SHP77 (cell line): ENCODE measurements at regions not wholly inside any gene's neighbourhood (a gene's known extent, or its start where the extent isn't known, plus 50 kb on each side); places are given as distances from the start of the nearest gene placed in this dataset.

Source experiments
- DNase-seq, 2 experiments: peaks; one replicate each; lab custom pipeline; 2025; lab: John Stamatoyannopoulos, UW

DNA sequence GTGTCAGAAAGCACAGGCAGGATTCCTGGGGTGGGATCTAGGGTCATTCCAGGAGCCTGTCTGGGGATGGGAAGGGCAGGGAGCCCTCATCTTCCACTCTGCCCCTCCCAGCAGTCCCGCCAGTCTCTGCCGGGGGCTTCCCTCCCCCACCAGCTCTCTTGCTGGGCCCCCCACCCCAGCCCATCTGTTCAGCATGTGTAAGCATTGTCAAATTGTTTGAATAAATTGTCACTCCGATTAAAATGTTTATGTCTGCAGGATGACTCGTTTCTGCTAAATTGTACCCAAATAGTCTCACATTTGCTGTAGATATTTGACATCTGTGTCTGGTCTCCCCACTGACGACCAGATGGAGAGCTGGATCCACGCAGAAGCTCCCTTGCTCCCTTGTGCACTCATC, 257.6 kb downstream of the ANKRD60 start:
- DNase-seq: no peak

DNA sequence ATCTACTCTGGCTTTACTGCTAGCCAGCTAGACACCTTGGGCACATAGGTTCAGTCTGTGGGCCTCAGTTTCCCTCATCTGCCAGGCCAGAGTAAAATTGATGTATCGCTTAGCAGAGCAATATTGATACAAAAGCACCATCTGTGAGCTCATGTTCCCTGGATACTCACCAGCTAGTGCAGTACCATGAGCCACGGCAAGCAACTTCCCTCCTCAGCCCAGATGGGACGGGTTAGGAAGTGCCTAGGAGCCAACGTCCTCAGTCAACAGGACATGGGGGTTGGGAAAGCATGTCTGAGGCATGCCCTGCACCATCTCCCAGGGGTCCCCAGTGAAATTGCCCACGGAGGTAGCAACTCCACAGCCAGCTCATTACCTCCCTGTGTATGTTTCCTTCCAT, 258.3 kb downstream of the ANKRD60 start:
- DNase-seq: no peak

GRCh38 chr20:57968120-57968519, 258.3 kb upstream of the PMEPA1 start:
- no peak for DNase-seq

DNA sequence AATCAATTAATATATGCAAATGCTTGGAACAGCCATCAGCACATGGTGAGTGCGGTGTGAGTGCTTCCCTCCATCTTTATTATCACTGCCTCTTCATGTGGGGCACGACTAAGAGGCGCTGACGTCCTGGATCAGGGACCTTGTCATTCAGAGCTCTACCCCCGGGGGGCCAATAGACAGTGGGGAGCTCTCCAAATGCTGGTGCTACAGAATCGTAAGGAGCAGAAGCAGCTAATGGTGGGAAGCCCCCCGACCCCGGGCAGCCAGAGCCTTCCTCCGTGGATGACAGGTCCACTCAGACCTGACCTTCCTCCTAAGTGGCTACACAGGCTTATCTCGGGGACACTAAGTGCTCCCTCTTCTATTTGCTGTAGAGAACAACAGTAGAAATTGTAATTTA, 257.5 kb upstream of the PMEPA1 start:
- no peak for DNase-seq

DNA sequence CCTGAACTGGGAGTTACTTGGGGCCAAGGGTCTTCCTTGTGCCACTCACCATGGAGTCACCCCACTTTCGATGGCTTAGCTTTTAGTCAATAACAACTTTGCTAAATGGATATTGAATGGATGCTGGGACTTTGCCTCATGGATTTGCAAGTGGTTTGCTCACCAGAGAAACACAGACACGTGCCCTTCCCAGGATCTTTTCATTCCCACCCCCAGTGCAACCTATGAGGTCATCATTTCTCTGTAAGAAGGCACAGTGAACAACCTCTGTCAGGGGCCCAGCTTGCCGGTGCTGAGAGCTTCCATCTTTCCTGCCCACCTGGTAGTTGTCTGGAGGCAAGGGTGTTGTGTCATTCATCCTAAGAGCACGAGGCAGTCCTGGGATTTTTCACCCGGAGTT, 256.8 kb upstream of the PMEPA1 start:
- DNase-seq: no peak

- DNase-seq: no peak
Observed at GRCh38 chr20:57965441-57965840, 255.6 kb upstream of the PMEPA1 start.

GRCh38 chr20:57964011-57964862, 254.4 kb upstream of the PMEPA1 start:
- no peak for DNase-seq

DNA sequence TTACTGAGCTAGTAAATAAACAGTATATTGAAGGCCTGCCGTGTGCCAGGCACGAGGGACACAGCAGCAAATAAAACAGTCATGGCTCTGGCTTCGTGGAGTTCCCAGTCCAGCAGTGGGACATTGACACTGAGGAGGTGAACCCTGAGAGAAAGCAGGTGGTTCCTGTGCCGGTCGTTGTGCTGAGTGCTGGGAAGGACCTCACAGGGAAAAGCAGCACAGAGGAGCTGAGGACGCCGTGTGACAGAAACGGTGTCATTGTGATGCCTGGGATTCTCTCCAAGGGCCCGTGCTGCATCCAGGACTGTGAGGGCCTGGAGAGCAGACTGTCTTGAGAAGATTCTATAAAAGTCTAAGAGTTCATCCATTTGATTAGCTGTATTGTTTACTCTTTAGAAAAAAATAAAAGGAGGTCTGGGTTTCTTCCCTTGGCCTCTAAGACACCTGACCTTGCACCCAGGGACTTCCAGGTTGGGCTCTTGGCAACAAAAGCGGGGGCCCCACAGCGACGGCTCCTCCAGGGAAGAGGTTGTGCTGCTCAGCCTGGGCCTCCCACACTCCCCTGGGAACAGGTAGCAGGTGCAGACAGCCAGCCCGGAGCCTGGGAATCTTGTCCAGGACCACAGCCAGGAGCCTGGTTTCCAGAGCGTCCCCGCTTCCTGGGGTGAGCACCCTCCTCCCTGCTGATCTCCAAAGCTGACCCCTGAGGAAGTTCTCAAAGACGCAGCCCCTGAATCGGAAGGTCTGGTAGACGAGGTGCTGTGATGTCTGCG, 251.2 kb upstream of the PMEPA1 start:
- no peak for DNase-seq

DNA sequence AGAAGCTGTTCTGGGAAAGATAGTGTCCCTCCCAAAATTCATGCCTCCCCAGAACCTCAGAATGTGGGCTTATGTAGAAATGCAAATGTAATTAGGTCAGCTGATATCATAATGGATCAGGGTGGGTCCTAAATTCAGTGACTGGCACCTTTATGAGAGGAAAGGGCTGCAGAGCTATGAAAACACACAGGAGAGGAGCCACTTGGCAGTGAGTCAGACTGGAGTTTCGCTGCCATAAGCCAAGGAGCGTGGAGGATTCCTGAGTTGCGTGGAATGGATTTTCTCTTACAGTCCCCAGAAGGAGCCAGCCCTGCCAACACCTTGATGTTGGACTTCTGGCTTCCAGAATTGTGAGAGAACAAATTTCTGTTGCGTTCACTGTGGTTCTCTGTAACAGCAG, 249.8 kb upstream of the PMEPA1 start:
- DNase-seq: no peak

- DNase-seq: no peak
Observed at GRCh38 chr20:57959018-57959417, 249.2 kb upstream of the PMEPA1 start.

GRCh38 chr20:57958050-57958420, 248.2 kb upstream of the PMEPA1 start:
- DNase-seq: no peak

- no peak for DNase-seq
Observed at GRCh38 chr20:57957411-57958049, 247.7 kb upstream of the PMEPA1 start.

DNA sequence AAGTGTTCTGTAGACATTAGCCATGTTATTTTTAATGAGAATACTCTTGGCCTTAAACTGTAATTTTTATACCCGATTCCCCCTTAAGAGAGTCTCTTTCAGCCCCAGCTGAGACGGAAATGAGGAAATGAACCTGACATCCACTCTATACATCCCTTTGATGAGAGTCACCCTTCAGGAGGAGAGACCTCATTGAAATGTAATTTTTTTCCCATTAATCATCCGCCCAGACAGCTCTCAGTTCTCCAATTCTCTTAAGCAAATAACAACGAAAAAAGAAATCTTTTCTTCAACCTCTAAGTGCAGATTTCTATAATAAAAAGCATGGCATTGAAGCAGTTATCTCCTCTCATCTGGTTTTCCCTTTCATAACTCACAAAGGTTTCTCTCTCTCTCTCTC, 243.8 kb upstream of the PMEPA1 start:
- DNase-seq: no peak

- DNase-seq: no peak
Observed at GRCh38 chr20:57952136-57952535, 242.3 kb upstream of the PMEPA1 start.

DNA sequence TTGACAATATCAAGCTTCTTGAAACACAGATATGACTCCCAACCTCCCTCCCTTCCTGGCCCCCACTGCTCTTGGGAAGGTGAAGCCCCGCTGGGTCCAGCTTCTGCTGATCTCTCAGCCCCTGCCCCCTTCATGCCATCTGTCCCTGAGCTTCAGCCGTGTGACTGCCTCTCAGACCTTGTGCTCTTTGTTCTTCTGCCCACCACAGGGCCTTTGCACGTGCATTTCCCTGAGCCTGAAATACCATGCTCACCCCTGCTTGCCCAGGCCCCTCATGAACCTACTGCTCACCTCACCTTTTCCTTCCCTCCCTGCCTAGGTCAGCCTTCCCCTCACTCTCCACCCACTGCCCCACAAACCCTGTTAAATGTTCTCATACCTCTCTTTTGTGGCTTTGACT, 241.7 kb upstream of the PMEPA1 start:
- no peak for DNase-seq

DNA sequence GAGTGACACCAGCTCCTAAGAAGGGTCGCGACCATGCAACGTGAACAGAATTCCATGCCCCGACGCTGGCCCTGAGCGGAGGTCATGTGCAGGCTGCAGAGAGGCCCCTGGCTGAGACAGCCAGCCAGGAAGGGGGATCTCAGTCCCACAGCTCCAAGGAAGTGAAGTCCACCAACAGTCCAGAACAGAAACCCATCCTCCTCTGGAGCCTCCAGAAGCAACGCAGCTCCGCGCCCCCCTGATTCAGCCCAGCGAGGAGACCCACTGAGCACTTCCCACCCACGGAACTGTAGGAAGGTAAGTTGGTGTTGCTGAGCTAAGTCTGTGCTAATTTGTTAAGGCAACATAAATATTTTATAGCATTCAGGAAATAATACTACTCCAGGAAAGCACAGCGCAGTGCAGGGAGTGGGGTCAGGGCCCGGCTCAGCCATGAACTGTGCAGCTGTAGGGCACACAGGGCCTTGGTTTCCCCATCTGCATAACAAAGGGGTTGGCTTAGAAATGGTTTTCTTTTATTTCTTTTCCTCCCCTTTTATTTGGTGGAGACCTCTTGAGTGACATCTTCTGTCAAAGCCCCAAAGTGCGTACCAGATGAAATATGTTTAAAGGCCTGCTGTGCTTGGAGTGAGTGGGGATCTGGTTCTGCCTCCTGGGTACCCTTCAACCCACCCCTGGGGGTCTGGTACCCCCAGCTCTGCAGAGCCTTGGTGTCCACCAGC, 241.1 kb upstream of the PMEPA1 start:
- DNase-seq: no peak

DNA sequence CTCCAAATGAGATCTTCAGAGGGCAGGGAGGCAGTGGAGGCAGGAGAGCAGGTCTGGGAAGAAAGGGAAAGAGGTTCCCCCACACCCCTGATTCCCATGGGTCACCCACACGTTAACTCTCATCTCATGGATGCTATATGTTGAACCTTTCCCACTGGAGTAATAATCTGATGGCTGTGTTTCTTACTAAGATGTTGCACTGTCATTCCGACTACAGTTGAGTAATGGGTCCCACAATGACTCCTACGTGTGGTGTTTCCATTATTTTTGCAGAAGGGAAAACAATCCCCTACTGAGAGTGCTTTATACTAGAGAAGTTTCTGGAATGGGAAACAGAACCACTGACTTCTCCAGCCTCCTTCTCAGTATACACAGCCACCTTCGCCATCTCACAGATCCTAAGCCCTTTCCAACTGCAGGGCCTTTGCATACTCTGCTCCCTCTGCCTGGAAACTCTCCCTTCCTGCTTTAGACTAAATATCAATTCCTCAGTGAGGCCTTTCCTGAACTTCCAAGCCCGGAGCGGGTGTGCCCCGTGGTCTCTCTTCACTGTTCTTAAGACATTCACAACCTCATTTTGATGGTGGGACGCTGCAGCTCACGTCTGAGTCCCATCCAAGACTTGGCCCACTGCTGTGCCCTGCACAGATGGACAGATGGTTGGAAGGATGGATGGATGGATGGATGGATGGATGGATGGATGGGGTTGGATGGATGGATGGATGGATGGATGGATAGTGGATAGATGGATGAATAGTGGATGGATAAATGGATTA, 238.6 kb upstream of the PMEPA1 start:
- no peak for DNase-seq

DNA sequence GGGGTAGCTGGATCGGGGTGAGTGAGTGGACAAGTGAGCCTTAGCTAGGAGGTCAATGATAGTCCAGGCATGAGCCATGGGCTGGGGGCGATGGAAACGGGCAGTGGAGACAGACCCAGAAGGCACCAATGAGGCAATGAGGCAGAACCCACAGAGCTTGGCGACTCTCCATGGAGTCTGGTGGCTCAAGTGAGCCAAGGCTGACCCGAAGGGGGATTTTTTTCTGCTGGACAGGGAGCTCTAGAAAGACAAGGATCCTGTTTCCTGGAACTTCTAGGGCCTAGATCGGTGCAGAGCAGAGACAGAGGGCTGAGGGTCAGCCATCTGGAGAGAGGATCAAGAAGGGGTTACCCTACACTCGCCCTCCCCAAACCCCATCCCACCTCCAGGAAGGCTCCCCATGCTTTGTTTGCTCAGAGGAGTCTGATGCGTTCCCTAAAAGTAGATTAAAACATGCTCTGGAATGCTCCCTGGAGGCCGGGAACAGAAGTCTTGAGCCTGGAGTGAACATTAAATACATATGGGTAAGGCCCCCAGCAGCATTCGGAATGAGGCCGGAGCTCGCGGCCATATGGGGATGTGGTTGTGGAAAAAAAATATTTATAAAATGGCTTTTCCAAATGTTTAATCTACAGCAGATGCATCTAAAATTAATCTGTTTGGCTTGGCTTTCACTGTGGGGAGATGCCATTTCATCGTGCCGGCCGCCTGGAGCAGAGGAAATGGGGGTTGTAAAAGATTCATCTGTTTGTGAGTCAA, 237.8 kb upstream of the PMEPA1 start:
- no peak for DNase-seq

DNA sequence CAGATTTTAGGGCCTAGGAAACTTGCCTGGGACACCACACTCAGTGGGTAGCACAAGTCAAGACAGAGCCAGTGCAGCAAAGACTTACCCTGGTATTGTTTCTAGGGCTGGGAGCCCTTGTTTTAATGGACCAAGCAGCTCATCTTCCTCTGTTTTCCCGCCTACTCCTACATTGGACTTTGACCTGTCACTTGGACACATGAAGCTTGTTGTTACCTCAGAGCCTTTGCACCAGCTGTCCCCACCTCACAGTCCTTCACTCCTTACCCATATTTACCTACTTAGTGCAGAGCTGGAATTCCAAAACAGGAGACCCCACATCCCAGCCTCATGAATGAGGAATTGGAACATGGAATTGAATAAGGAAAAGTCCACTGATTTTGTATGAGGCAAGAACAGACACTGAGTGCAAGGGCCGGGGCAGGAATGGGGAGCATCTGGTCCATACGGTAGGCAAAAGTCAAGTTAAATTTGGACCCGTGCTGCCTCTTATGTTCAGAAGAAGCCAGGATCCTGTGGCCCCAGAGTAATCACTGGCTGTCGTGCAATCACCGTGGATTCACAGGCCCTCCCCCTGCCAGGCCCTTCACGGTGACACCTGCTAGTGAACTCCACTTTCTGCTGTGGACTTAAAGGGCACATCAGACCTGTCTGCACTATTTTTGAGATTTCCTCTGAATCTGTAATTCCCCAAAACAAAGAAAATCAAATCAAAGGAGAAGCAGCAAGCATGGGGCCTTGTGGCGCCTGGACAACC, 236.9 kb upstream of the PMEPA1 start:
- no peak for DNase-seq

DNA sequence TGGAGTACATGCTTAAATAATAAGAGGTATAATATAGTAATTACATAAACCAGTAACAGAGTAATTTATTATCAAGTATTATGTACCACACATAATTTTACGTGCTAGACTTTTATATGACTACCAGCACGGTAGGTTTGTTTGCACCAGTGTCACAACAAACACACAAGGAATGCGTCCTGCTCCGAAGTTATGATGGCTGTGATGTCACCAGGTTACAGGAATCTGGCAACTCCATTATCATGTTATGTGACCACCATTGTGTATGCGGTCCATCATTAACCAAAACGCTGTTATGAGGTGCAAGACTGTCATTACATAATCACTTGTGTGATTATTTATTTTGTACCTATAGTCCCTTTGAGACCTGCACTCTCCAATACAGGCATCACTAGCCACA, 235.2 kb upstream of the PMEPA1 start:
- no peak for DNase-seq
